ENCODE measurements at regions not wholly inside any gene's neighbourhood (a gene's known extent, or its start where the extent isn't known, plus 50 kb on each side); places are given as distances from the start of the nearest gene placed in this dataset.

GRCh38 chr4:156195914-156196313 lies 242.2 kb upstream of the CTSO start:
- Histone ChIP-seq H3K4me3 (ENCODE audit: low read depth in 1 of 2, low read length in 2 of 2) (no peak overlapping the region), H3K4me1 (ENCODE audit: insufficient read depth, low read length) (no peaks in the 10 kb centered on the region), H3K9me3 (ENCODE audit: insufficient read depth, low read length, severe bottlenecking) (no peaks in the 10 kb centered on the region), H3K36me3 (ENCODE audit: insufficient read depth, low read length) (no peaks in the 10 kb centered on the region), H2AFZ (ENCODE audit: low read depth, low read length) (no peak overlapping the region), H3K27ac (ENCODE audit: low read length) (no peak overlapping the region), H3K27me3 (ENCODE audit: insufficient read depth, low read length, poor library complexity) (no peaks in the 10 kb centered on the region), H3K9ac (ENCODE audit: low read depth, low read length) (no peak overlapping the region), H3K4me2 (ENCODE audit: insufficient read depth, low read length) (no peak overlapping the region), H3K79me2 (ENCODE audit: insufficient read depth, low read length) (no peaks in the 10 kb centered on the region), H4K20me1 (ENCODE audit: insufficient read depth, low read length) (no peaks in the 10 kb centered on the region)
- DNase-seq = no peak
- no peak for ATAC-seq (ENCODE audit: insufficient read depth, low read depth)
- TF ChIP-seq EZH2 (IDR thresholded peaks at IDR 0.05; ENCODE audit: borderline replicate concordance, low read depth, low read length, severe bottlenecking) (no peak), CTCF (IDR thresholded peaks at IDR 0.05; ENCODE audit: borderline replicate concordance, extremely low read depth, low read length, poor library complexity, severe bottlenecking) (no peak)

- H2AFZ ChIP-seq (ENCODE audit: low read depth, low read length) = no peak overlapping the region
- H3K4me1 ChIP-seq (ENCODE audit: insufficient read depth, low read length) = no peaks in the 10 kb centered on the region
- no peak for ATAC-seq (ENCODE audit: insufficient read depth, low read depth)
- no peak overlapping the region for H3K4me2 ChIP-seq (ENCODE audit: insufficient read depth, low read length)
- no peaks in the 10 kb centered on the region for H3K9me3 ChIP-seq (ENCODE audit: insufficient read depth, low read length, severe bottlenecking)
- H3K79me2 ChIP-seq (ENCODE audit: insufficient read depth, low read length) = no peaks in the 10 kb centered on the region
- no peak for DNase-seq
- H3K27ac ChIP-seq (ENCODE audit: low read length) = no peak overlapping the region
- H3K36me3 ChIP-seq (ENCODE audit: insufficient read depth, low read length) = no peaks in the 10 kb centered on the region
- no peaks in the 10 kb centered on the region for H3K27me3 ChIP-seq (ENCODE audit: insufficient read depth, low read length, poor library complexity)
- no peak overlapping the region for H3K4me3 ChIP-seq (ENCODE audit: low read depth in 1 of 2, low read length in 2 of 2)
- no peak overlapping the region for H3K9ac ChIP-seq (ENCODE audit: low read depth, low read length)
- H4K20me1 ChIP-seq (ENCODE audit: insufficient read depth, low read length) = no peaks in the 10 kb centered on the region
- TF ChIP-seq CTCF (IDR thresholded peaks at IDR 0.05; ENCODE audit: borderline replicate concordance, extremely low read depth, low read length, poor library complexity, severe bottlenecking) (no peak), EZH2 (IDR thresholded peaks at IDR 0.05; ENCODE audit: borderline replicate concordance, low read depth, low read length, severe bottlenecking) (no peak)
Observed at GRCh38 chr4:156194896-156195295, 241.2 kb upstream of the CTSO start.

GRCh38 chr4:156193800-156194199 lies 240.1 kb upstream of the CTSO start:
- no peaks in the 10 kb centered on the region for H3K9me3 ChIP-seq (ENCODE audit: insufficient read depth, low read length, severe bottlenecking)
- H3K36me3 ChIP-seq (ENCODE audit: insufficient read depth, low read length) = no peaks in the 10 kb centered on the region
- no peak for DNase-seq
- H3K4me3 ChIP-seq (ENCODE audit: low read depth in 1 of 2, low read length in 2 of 2) = no peak overlapping the region
- H3K27ac ChIP-seq (ENCODE audit: low read length) = no peak overlapping the region
- H3K27me3 ChIP-seq (ENCODE audit: insufficient read depth, low read length, poor library complexity) = no peaks in the 10 kb centered on the region
- TF ChIP-seq EZH2 (IDR thresholded peaks at IDR 0.05; ENCODE audit: borderline replicate concordance, low read depth, low read length, severe bottlenecking) (no peak), CTCF (IDR thresholded peaks at IDR 0.05; ENCODE audit: borderline replicate concordance, extremely low read depth, low read length, poor library complexity, severe bottlenecking) (no peak)
- no peaks in the 10 kb centered on the region for H3K4me1 ChIP-seq (ENCODE audit: insufficient read depth, low read length)
- no peaks in the 10 kb centered on the region for H4K20me1 ChIP-seq (ENCODE audit: insufficient read depth, low read length)
- no peak overlapping the region for H3K9ac ChIP-seq (ENCODE audit: low read depth, low read length)
- no peak for ATAC-seq (ENCODE audit: insufficient read depth, low read depth)
- no peak overlapping the region for H2AFZ ChIP-seq (ENCODE audit: low read depth, low read length)
- no peak overlapping the region for H3K4me2 ChIP-seq (ENCODE audit: insufficient read depth, low read length)
- H3K79me2 ChIP-seq (ENCODE audit: insufficient read depth, low read length) = no peaks in the 10 kb centered on the region

- Histone ChIP-seq H3K4me3 (ENCODE audit: low read depth in 1 of 2, low read length in 2 of 2) (no peak overlapping the region), H3K9me3 (ENCODE audit: insufficient read depth, low read length, severe bottlenecking) (no peaks in the 10 kb centered on the region), H3K27me3 (ENCODE audit: insufficient read depth, low read length, poor library complexity) (no peaks in the 10 kb centered on the region), H3K9ac (ENCODE audit: low read depth, low read length) (no peak overlapping the region), H3K4me1 (ENCODE audit: insufficient read depth, low read length) (no peaks in the 10 kb centered on the region), H3K27ac (ENCODE audit: low read length) (no peak overlapping the region), H4K20me1 (ENCODE audit: insufficient read depth, low read length) (no peaks in the 10 kb centered on the region), H2AFZ (ENCODE audit: low read depth, low read length) (no peak overlapping the region), H3K4me2 (ENCODE audit: insufficient read depth, low read length) (no peak overlapping the region), H3K36me3 (ENCODE audit: insufficient read depth, low read length) (no peaks in the 10 kb centered on the region), H3K79me2 (ENCODE audit: insufficient read depth, low read length) (no peaks in the 10 kb centered on the region)
- TF ChIP-seq EZH2 (IDR thresholded peaks at IDR 0.05; ENCODE audit: borderline replicate concordance, low read depth, low read length, severe bottlenecking) = no peak
- no peak for TF ChIP-seq CTCF (IDR thresholded peaks at IDR 0.05; ENCODE audit: borderline replicate concordance, extremely low read depth, low read length, poor library complexity, severe bottlenecking)
- DNase-seq (no peak), ATAC-seq (ENCODE audit: insufficient read depth, low read depth) (no peak)
Observed at GRCh38 chr4:156193106-156193505, 239.4 kb upstream of the CTSO start.
